Neuronal stem cell (in vitro differentiated cells): ENCODE measurements at regions not wholly inside any gene's neighbourhood (a gene's known extent, or its start where the extent isn't known, plus 50 kb on each side); places are given as distances from the start of the nearest gene placed in this dataset.

Source experiments
- DNase-seq: peaks from one replicate; pipeline ENCODE4 v3.0.0-alpha.2; 2013; ENCODE audit warnings: low spot score
- H2AFZ ChIP-seq: one replicate; pipeline ENCODE4 v1.6.1; 2013; ENCODE audit warnings: mild to moderate bottlenecking, low read length, inconsistent platforms
- H2AK5ac ChIP-seq: 2 replicates; pipeline ENCODE4 v1.6.1; 2013; ENCODE audit warnings: low read depth, mild to moderate bottlenecking, inconsistent platforms, low read length, moderate library complexity, mixed read lengths
- H2BK120ac ChIP-seq: 2 replicates; pipeline ENCODE4 v1.6.1; 2013; ENCODE audit warnings: low read depth, mild to moderate bottlenecking, inconsistent platforms, low read length, moderate library complexity, mixed read lengths
- H2BK12ac ChIP-seq: one replicate; pipeline ENCODE4 v1.6.1; 2013; ENCODE audit warnings: low read length, inconsistent platforms
- H2BK15ac ChIP-seq: 2 replicates; pipeline ENCODE4 v1.6.1; 2013; ENCODE audit warnings: mild to moderate bottlenecking, low read length, inconsistent platforms, mixed read lengths
- H2BK5ac ChIP-seq: one replicate; pipeline ENCODE4 v1.6.1; 2013; ENCODE audit warnings: inconsistent platforms, mild to moderate bottlenecking, low read length, moderate library complexity
- H3K14ac ChIP-seq: one replicate; pipeline ENCODE4 v1.6.1; 2013; ENCODE audit warnings: low read length, inconsistent platforms
- H3K18ac ChIP-seq: 2 replicates; pipeline ENCODE4 v1.6.1; 2013; ENCODE audit warnings: low read length, inconsistent platforms
- H3K23ac ChIP-seq: 2 replicates; pipeline ENCODE4 v1.6.1; 2013; ENCODE audit warnings: low read depth, mild to moderate bottlenecking, mixed read lengths, low read length, inconsistent platforms; ENCODE audit not compliant: poor library complexity
- H3K27ac ChIP-seq: replicated peaks from 3 replicates; pipeline ENCODE4 v1.5.1; 2013; ENCODE audit warnings: low read length, inconsistent platforms
- H3K27me3 ChIP-seq, 3 experiments: 2 replicates each; pipeline ENCODE4 v1.6.1; 2013; ENCODE audit warnings: low read length in 3 of 3, mild to moderate bottlenecking in 2 of 3, inconsistent platforms in 1 of 3, low read depth in 1 of 3, mixed read lengths in 1 of 3, moderate library complexity in 1 of 3; ENCODE audit not compliant: control insufficient read depth in 3 of 3, insufficient read depth in 3 of 3
- H3K36me3 ChIP-seq, 2 donors: replicated peaks in 1 of 2; 2 replicates each; pipeline ENCODE4 v1.6.1; 2013; ENCODE audit warnings: low read length in 2 of 2; ENCODE audit not compliant: control insufficient read depth in 2 of 2, insufficient read depth in 2 of 2
- H3K4ac ChIP-seq: 2 replicates; pipeline ENCODE4 v1.6.1; 2013; ENCODE audit warnings: inconsistent platforms, mild to moderate bottlenecking, low read length, moderate library complexity
- H3K4me1 ChIP-seq, 2 donors: 1 replicate in 1 of 2; 2 replicates in 1 of 2; pipeline ENCODE4 v1.6.1; 2013; ENCODE audit warnings: low read length in 2 of 2, low read depth in 1 of 2; ENCODE audit not compliant: control insufficient read depth in 2 of 2, insufficient read depth in 1 of 2
- H3K4me2 ChIP-seq: one replicate; pipeline ENCODE4 v1.6.1; 2013; ENCODE audit warnings: mild to moderate bottlenecking, low read length, inconsistent platforms; ENCODE audit not compliant: insufficient read depth, poor library complexity, severe bottlenecking
- H3K4me3 ChIP-seq, 2 donors: 2 replicates each; pipeline ENCODE4 v1.5.1; 2013; ENCODE audit warnings: low read length in 2 of 2, mild to moderate bottlenecking in 2 of 2, inconsistent platforms in 1 of 2, moderate library complexity in 1 of 2
- H3K79me1 ChIP-seq: one replicate; pipeline ENCODE4 v1.6.1; 2013; ENCODE audit warnings: low read depth, mild to moderate bottlenecking, inconsistent platforms, low read length, moderate library complexity
- H3K9ac ChIP-seq: one replicate; pipeline ENCODE4 v1.6.1; 2013; ENCODE audit warnings: mild to moderate bottlenecking, low read depth, low read length, inconsistent platforms; ENCODE audit not compliant: poor library complexity
- H3K9me3 ChIP-seq, 2 donors: replicated peaks in 1 of 2; 2 replicates each; pipeline versions ENCODE3 to v1.6.1; 2013; ENCODE audit warnings: low read length in 2 of 2, mild to moderate bottlenecking in 2 of 2, inconsistent platforms in 1 of 2, low read depth in 1 of 2, mixed read lengths in 1 of 2, moderate library complexity in 1 of 2; ENCODE audit not compliant: control insufficient read depth in 2 of 2, insufficient read depth in 1 of 2
- H4K8ac ChIP-seq: one replicate; pipeline ENCODE4 v1.6.1; 2013; ENCODE audit warnings: low read depth, mild to moderate bottlenecking, inconsistent platforms, low read length, moderate library complexity
- H4K91ac ChIP-seq: one replicate; pipeline ENCODE4 v1.6.1; 2013; ENCODE audit warnings: low read length, low read depth, mild to moderate bottlenecking, inconsistent platforms; ENCODE audit not compliant: poor library complexity
- WGBS, 2 donors: extraction: QIAGEN DNeasy Blood & Tissue Kit; methylation state at CpG; one replicate each; pipeline ENCODE4 v1.1.7; 2013; ENCODE audit warnings: missing lambda C conversion rate in 2 of 2, mixed read lengths in 1 of 2; ENCODE audit not compliant: insufficient read length in 2 of 2, insufficient replicate concordance in 1 of 2; ENCODE audit errors: extremely low coverage in 2 of 2; 5-methylcytosine and 5-hydroxymethylcytosine counted together

- Histone ChIP-seq H2BK15ac (no peak overlapping the region), H3K23ac (no peak overlapping the region), H2AFZ (no peak overlapping the region), H3K9ac (no peak overlapping the region), H3K36me3 (peaks cover 0 to 3% of the 10 kb centered on the region in 2 donors), H2BK12ac (no peak overlapping the region), H3K27ac (no peak overlapping the region), H3K18ac (no peak overlapping the region), H4K91ac (no peak overlapping the region), H3K14ac (no peak overlapping the region), H3K27me3 (no peaks in the 10 kb centered on the region), H3K79me1 (no peaks in the 10 kb centered on the region), H3K9me3 (peaks cover 6 to 38% of the 10 kb centered on the region in 2 donors), H4K8ac (no peak overlapping the region), H3K4me3 (no peak overlapping the region), H2BK5ac (no peak overlapping the region), H3K4me1 (no peaks in the 10 kb centered on the region), H2BK120ac (no peak overlapping the region), H2AK5ac (no peak overlapping the region), H3K4me2 (no peak overlapping the region), H3K4ac (no peak overlapping the region)
- WGBS, 2 donors: no CpG with 5 or more reads among the region's 2 CpGs
- no peak for DNase-seq
Measured at GRCh38 chr5:2553611-2554010, 197.9 kb downstream of the IRX2 start.

DNA sequence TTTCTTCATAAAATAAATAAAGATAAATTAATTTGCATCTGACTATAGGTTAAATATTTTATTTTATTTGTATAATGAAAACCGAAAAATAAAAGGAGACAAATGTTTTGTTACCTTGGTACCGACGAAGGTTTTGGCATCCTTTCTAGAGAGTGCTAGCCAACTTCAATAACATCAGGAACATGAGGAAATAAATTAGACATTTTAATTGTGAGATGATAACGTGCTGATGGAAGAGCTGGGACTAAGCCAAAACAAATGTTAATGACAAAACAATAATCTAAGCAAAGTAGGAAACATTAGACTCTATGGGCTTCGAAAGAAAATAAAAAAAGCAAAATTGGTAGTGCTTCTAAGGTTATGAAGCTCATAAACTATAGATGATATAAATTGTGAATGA is 201.0 kb downstream of the IRX2 start:
- no peak overlapping the region for H3K27ac ChIP-seq
- H3K9me3 ChIP-seq: peaks cover 6 to 37% of the 10 kb centered on the region in 2 donors
- peaks cover 0 to 3% of the 10 kb centered on the region in 2 donors for H3K36me3 ChIP-seq
- H2BK120ac ChIP-seq: no peak overlapping the region
- peaks cover 0 to 1% of the 10 kb centered on the region in 2 donors for H3K4me1 ChIP-seq
- H2BK15ac ChIP-seq: no peak overlapping the region
- H2AK5ac ChIP-seq: no peak overlapping the region
- H3K4me2 ChIP-seq: no peak overlapping the region
- WGBS, 2 donors: 100% methylated on average over 1 of the region's 5 CpGs; no CpG with 5 or more reads in 1 of the 2 donors
- no peak overlapping the region for H4K8ac ChIP-seq
- no peak overlapping the region for H3K18ac ChIP-seq
- no peak overlapping the region for H3K9ac ChIP-seq
- no peak for DNase-seq
- no peak overlapping the region for H3K4me3 ChIP-seq
- H2BK5ac ChIP-seq: no peak overlapping the region
- no peak overlapping the region for H2AFZ ChIP-seq
- H3K23ac ChIP-seq: no peak overlapping the region
- H4K91ac ChIP-seq: no peak overlapping the region
- no peak overlapping the region for H3K4ac ChIP-seq
- H3K79me1 ChIP-seq: no peaks in the 10 kb centered on the region
- H2BK12ac ChIP-seq: no peak overlapping the region
- H3K14ac ChIP-seq: no peak overlapping the region
- no peaks in the 10 kb centered on the region for H3K27me3 ChIP-seq

DNA sequence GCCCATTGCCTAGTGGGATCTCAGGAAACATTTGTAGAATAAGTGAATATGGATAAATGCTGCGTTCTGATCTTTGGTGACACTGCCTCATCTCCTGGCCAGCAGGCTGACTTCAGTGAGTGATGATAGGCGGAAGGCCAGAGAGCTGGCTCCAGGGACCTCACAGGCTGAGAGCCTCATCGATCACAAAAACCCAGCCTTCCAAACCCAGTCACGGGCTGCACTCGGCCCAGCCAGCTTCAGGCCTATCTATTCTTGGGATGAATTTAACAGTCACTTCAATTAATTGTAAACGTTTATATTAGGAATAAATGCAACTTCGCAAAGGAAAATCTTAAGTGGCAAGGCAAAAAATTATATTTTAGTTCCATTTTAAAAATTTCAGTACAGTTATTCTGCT is 201.6 kb downstream of the IRX2 start:
- no peak overlapping the region for H3K23ac ChIP-seq
- no peaks in the 10 kb centered on the region for H3K79me1 ChIP-seq
- no peak overlapping the region for H2BK120ac ChIP-seq
- H3K27me3 ChIP-seq: no peaks in the 10 kb centered on the region
- no peak overlapping the region for H3K9ac ChIP-seq
- no peak overlapping the region for H3K14ac ChIP-seq
- H3K4me2 ChIP-seq: no peak overlapping the region
- no peak overlapping the region for H2BK5ac ChIP-seq
- no CpG with 5 or more reads among the region's 7 CpGs for WGBS, 2 donors
- H3K4me1 ChIP-seq: peaks cover 4 to 7% of the 10 kb centered on the region in 2 donors
- DNase-seq: no peak
- H2AK5ac ChIP-seq: no peak overlapping the region
- no peak overlapping the region for H3K4ac ChIP-seq
- no peak overlapping the region for H4K8ac ChIP-seq
- H3K4me3 ChIP-seq: no peak overlapping the region
- no peak overlapping the region for H2BK12ac ChIP-seq
- H3K36me3 ChIP-seq: peaks cover 0 to 3% of the 10 kb centered on the region in 2 donors
- no peak overlapping the region for H2BK15ac ChIP-seq
- no peak overlapping the region for H3K18ac ChIP-seq
- H3K27ac ChIP-seq: no peak overlapping the region
- H4K91ac ChIP-seq: no peak overlapping the region
- H2AFZ ChIP-seq: no peak overlapping the region
- peaks cover 4 to 37% of the 10 kb centered on the region in 2 donors for H3K9me3 ChIP-seq

DNA sequence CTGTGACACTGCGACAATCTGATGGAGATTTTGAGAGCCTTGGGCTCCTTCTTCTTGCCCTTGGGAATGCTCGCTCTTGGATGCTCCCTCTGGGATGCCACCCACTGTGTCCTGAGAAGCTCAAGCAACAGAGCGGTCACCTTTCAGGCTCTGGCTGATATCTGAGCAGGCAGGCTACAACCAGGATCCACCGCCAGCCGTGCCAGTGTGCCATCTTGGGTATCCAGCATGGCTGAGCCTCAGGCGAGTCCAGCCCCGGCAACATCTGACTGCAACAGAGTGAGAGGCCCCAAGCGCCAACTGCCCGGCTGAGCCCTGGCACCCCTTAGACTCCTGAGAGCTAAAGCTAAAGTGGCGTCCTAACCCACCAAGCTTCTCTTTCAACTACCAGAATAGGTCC is 202.1 kb downstream of the IRX2 start:
- Histone ChIP-seq H3K18ac (peak overlapping the region; percentile 2), H3K79me1 (no peaks in the 10 kb centered on the region), H3K9me3 (peaks cover 0 to 35% of the 10 kb centered on the region in 2 donors), H2BK5ac (no peak overlapping the region), H3K4ac (no peak overlapping the region), H2BK120ac (no peak overlapping the region), H3K4me3 (no peak overlapping the region), H2BK15ac (no peak overlapping the region), H2BK12ac (no peak overlapping the region), H3K14ac (no peak overlapping the region), H3K9ac (no peak overlapping the region), H4K91ac (no peak overlapping the region), H3K27ac (no peak overlapping the region), H3K4me1 (peaks cover 4 to 7% of the 10 kb centered on the region in 2 donors), H2AK5ac (peak overlapping the region; percentile 32), H3K4me2 (no peak overlapping the region), H2AFZ (no peak overlapping the region), H3K27me3 (no peaks in the 10 kb centered on the region), H4K8ac (no peak overlapping the region), H3K23ac (no peak overlapping the region), H3K36me3 (no peaks in the 10 kb centered on the region)
- no CpG with 5 or more reads among the region's 10 CpGs for WGBS, 2 donors
- no peak for DNase-seq
